Osteocyte (in vitro differentiated cells): ENCODE measurements at regions not wholly inside any gene's neighbourhood (a gene's known extent, or its start where the extent isn't known, plus 50 kb on each side); places are given as distances from the start of the nearest gene placed in this dataset.
A peak's percentile ranks its signal among the peaks of the same experiment; 100 is the strongest.

Source experiments
- DNase-seq: peaks from one replicate; pipeline ENCODE4 v3.0.0; 2021; ENCODE audit warnings: mixed read lengths; ENCODE audit not compliant: unreplicated experiment; ENCODE audit errors: extremely low spot score
- H3K27ac Mint-ChIP-seq: one replicate; pipeline ENCODE4 v1.8.0; 2021; ENCODE audit warnings: mild to moderate bottlenecking, mixed read lengths; ENCODE audit not compliant: unreplicated experiment
- H3K27me3 Mint-ChIP-seq: one replicate; pipeline ENCODE4 v1.8.0; 2021; ENCODE audit warnings: mixed read lengths; ENCODE audit not compliant: unreplicated experiment
- H3K36me3 Mint-ChIP-seq: one replicate; pipeline ENCODE4 v1.8.0; 2021; ENCODE audit warnings: mixed read lengths; ENCODE audit not compliant: unreplicated experiment
- H3K4me1 Mint-ChIP-seq: one replicate; pipeline ENCODE4 v1.8.0; 2021; ENCODE audit warnings: mixed read lengths; ENCODE audit not compliant: unreplicated experiment
- H3K4me3 Mint-ChIP-seq: one replicate; pipeline ENCODE4 v1.8.0; 2021; ENCODE audit warnings: mild to moderate bottlenecking, moderate library complexity, mixed read lengths; ENCODE audit not compliant: unreplicated experiment
- H3K9me3 Mint-ChIP-seq: one replicate; pipeline ENCODE4 v1.8.0; 2021; ENCODE audit warnings: mixed read lengths; ENCODE audit not compliant: unreplicated experiment
- CTCF ChIP-seq: fragments of 200-600 bp; sonication (generic); IDR thresholded peaks from 2 replicates; pipeline ENCODE4 v1.5.0; 2021; ENCODE audit warnings: antibody characterized with exemption, mild to moderate bottlenecking, moderate library complexity

- TF ChIP-seq CTCF, result no peak
- H3K4me3 Mint-ChIP-seq, result peak overlapping the region; percentile 1
- H3K27me3 Mint-ChIP-seq, result no peaks in the 10 kb centered on the region
- peak overlapping the region; percentile 85 for H3K27ac Mint-ChIP-seq
- peaks cover 80% of the 10 kb centered on the region for H3K4me1 Mint-ChIP-seq
- no peaks in the 10 kb centered on the region for H3K36me3 Mint-ChIP-seq
- DNase-seq, result no peak
- no peaks in the 10 kb centered on the region for H3K9me3 Mint-ChIP-seq
These were observed 246.9 kb upstream of the GSE1 start for GRCh38 chr16:85366031-85366763.

GRCh38 chr16:85367485-85367884 is 245.6 kb upstream of the GSE1 start:
- H3K27me3 Mint-ChIP-seq, result no peaks in the 10 kb centered on the region
- no peak for TF ChIP-seq CTCF
- no peak for DNase-seq
- H3K9me3 Mint-ChIP-seq, result no peaks in the 10 kb centered on the region
- peaks cover 68% of the 10 kb centered on the region for H3K4me1 Mint-ChIP-seq
- no peak overlapping the region for H3K27ac Mint-ChIP-seq
- H3K4me3 Mint-ChIP-seq, result no peak overlapping the region
- H3K36me3 Mint-ChIP-seq, result no peaks in the 10 kb centered on the region

- H3K27ac Mint-ChIP-seq, result no peak overlapping the region
- no peak for TF ChIP-seq CTCF
- no peak overlapping the region for H3K4me3 Mint-ChIP-seq
- H3K4me1 Mint-ChIP-seq, result peaks cover 61% of the 10 kb centered on the region
- DNase-seq, result no peak
- no peaks in the 10 kb centered on the region for H3K9me3 Mint-ChIP-seq
- no peaks in the 10 kb centered on the region for H3K36me3 Mint-ChIP-seq
- H3K27me3 Mint-ChIP-seq, result no peaks in the 10 kb centered on the region
These were observed 244.1 kb upstream of the GSE1 start for GRCh38 chr16:85369060-85369459.

- Mint-ChIP-seq H3K27me3 (no peaks in the 10 kb centered on the region), H3K4me1 (peaks cover 52% of the 10 kb centered on the region), H3K4me3 (no peak overlapping the region), H3K27ac (no peak overlapping the region), H3K36me3 (no peaks in the 10 kb centered on the region), H3K9me3 (no peaks in the 10 kb centered on the region)
- peak; percentile 83 for TF ChIP-seq CTCF
- DNase-seq, result peak; percentile 89
These were observed 243.2 kb upstream of the GSE1 start for GRCh38 chr16:85369741-85370528.

- DNase-seq, result no peak
- Mint-ChIP-seq H3K36me3 (no peaks in the 10 kb centered on the region), H3K27me3 (no peaks in the 10 kb centered on the region), H3K9me3 (no peaks in the 10 kb centered on the region), H3K27ac (no peak overlapping the region), H3K4me3 (no peak overlapping the region), H3K4me1 (peaks cover 46% of the 10 kb centered on the region)
- no peak for TF ChIP-seq CTCF
These were observed 242.6 kb upstream of the GSE1 start for GRCh38 chr16:85370543-85370880.
